ENCODE measurements at regions not wholly inside any gene's neighbourhood (a gene's known extent, or its start where the extent isn't known, plus 50 kb on each side); places are given as distances from the start of the nearest gene placed in this dataset.

DNA sequence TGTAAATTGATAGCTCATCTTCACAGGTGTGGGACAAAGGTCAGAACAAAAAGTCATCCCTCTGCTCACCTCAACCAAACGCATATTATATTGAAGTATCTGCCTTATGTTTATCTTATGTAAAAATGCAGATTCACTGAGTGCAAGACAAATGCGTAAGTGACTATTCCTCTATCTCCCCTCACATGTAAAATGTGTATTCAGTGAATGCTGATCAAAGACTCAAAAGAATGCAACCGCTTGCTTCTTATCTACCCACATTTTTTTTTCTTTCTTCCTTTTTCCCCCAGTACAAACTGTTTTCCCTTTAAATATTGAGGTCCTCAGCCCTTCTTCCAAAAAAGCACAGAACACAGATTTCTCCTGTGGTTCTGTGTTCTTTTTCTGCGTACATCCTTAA lies 1882.9 kb downstream of the NCAM2 start:
- no peaks in the 10 kb centered on the region for H3K36me3 ChIP-seq
- no peak overlapping the region for H3K27ac ChIP-seq
- no peak overlapping the region for H3K4me3 ChIP-seq
- WGBS (ENCODE audit: insufficient coverage, low coverage, low lambda C conversion rate, missing lambda C conversion rate): 32% methylated on average over 4 of the region's 4 CpGs
- H3K27me3 ChIP-seq: no peaks in the 10 kb centered on the region
- no peaks in the 10 kb centered on the region for H3K9me3 ChIP-seq
- H3K4me1 ChIP-seq: no peaks in the 10 kb centered on the region
- ATAC-seq (no peak), DNase-seq (no peak)
- intact Hi-C loops (cut with DNase I): no loop called here
- TF ChIP-seq, protein P1, sequence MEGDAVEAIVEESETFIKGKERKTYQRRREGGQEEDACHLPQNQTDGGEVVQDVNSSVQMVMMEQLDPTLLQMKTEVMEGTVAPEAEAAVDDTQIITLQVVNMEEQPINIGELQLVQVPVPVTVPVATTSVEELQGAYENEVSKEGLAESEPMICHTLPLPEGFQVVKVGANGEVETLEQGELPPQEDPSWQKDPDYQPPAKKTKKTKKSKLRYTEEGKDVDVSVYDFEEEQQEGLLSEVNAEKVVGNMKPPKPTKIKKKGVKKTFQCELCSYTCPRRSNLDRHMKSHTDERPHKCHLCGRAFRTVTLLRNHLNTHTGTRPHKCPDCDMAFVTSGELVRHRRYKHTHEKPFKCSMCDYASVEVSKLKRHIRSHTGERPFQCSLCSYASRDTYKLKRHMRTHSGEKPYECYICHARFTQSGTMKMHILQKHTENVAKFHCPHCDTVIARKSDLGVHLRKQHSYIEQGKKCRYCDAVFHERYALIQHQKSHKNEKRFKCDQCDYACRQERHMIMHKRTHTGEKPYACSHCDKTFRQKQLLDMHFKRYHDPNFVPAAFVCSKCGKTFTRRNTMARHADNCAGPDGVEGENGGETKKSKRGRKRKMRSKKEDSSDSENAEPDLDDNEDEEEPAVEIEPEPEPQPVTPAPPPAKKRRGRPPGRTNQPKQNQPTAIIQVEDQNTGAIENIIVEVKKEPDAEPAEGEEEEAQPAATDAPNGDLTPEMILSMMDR (IDR thresholded peaks at IDR 0.05): no peak
- TF ChIP-seq POLR2A (IDR thresholded peaks at IDR 0.05): no peak

DNA sequence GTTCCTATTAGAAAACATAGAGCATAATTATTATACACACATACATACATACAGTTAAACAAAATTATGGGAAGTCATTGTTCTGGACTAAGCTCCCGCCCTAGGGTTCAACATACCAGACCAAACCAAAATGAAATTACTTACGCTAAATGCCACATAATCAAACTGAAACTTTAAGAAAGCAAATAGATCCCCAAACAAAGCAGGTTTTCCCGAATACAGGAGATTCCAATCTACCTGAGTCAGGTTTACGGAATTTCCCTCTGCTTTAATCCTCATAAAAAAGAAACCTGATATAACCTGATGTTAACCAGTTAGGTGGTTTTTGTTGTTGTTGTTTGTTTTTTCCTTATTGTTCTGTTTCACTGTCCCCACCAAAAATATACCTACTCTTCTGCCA lies 1886.9 kb downstream of the NCAM2 start:
- Histone ChIP-seq H3K27me3 (no peaks in the 10 kb centered on the region), H3K9me3 (no peaks in the 10 kb centered on the region), H3K4me1 (no peaks in the 10 kb centered on the region), H3K27ac (no peak overlapping the region), H3K36me3 (no peaks in the 10 kb centered on the region), H3K4me3 (no peak overlapping the region)
- 39% methylated on average over 4 of the region's 4 CpGs for WGBS (ENCODE audit: insufficient coverage, low coverage, low lambda C conversion rate, missing lambda C conversion rate)
- no peak for ATAC-seq
- intact Hi-C loops (cut with DNase I): no loop called here
- no peak for TF ChIP-seq POLR2A (IDR thresholded peaks at IDR 0.05)
- TF ChIP-seq, protein P1 (IDR thresholded peaks at IDR 0.05): no peak
- DNase-seq: no peak

DNA sequence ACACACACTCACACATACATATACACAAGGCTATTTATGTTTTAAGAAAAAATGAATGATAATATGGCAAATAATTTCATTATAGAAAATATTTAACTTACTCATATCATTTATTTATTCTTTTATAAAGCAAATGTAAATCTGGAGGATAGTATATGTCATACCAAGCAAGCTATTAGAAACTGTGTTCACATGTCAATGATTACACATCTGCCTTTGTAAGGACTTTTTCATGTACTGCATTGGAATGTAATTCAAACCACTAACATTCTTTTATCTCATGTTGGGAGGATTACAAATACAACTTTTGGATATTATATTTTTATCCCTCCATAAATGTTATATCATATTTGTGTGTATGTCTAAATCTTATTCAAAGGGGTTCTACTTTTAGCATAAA lies 1887.4 kb downstream of the NCAM2 start:
- H3K36me3 ChIP-seq: no peaks in the 10 kb centered on the region
- H3K4me3 ChIP-seq: no peak overlapping the region
- H3K27me3 ChIP-seq: no peaks in the 10 kb centered on the region
- no peak for ATAC-seq
- H3K9me3 ChIP-seq: no peaks in the 10 kb centered on the region
- H3K27ac ChIP-seq: no peak overlapping the region
- H3K4me1 ChIP-seq: no peaks in the 10 kb centered on the region
- intact Hi-C loops (cut with DNase I): no loop called here
- no peak for DNase-seq
- TF ChIP-seq POLR2A (IDR thresholded peaks at IDR 0.05): no peak
- TF ChIP-seq, protein P1 (IDR thresholded peaks at IDR 0.05): no peak

DNA sequence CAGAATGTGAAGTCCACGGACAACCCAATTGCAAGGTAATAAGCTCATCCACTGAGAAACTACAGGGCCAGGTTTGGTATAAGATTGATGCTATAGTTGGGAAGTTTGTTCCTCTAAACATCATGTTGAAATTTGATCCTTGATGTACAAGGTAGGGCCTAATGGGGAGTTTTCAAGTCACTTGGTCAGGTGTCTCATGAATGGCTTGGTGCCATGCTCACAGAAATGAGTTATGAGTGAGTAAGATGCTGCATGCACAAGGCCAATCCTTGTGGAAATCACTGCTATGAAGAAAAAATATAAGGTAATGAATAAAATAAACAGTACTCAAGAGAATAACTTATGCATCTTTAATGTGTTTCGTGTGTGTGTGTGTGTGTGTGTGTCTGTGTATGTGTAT lies 1891.2 kb downstream of the NCAM2 start:
- Histone ChIP-seq H3K4me1 (no peaks in the 10 kb centered on the region), H3K27me3 (no peaks in the 10 kb centered on the region), H3K9me3 (no peaks in the 10 kb centered on the region), H3K4me3 (no peak overlapping the region), H3K27ac (no peak overlapping the region), H3K36me3 (no peaks in the 10 kb centered on the region)
- intact Hi-C loops (cut with DNase I): no loop called here
- DNase-seq (no peak), ATAC-seq (no peak)
- TF ChIP-seq POLR2A (IDR thresholded peaks at IDR 0.05): no peak
- TF ChIP-seq, protein P1 (IDR thresholded peaks at IDR 0.05): no peak
- WGBS (ENCODE audit: insufficient coverage, low coverage, low lambda C conversion rate, missing lambda C conversion rate): 41% methylated on average over 2 of the region's 2 CpGs

DNA sequence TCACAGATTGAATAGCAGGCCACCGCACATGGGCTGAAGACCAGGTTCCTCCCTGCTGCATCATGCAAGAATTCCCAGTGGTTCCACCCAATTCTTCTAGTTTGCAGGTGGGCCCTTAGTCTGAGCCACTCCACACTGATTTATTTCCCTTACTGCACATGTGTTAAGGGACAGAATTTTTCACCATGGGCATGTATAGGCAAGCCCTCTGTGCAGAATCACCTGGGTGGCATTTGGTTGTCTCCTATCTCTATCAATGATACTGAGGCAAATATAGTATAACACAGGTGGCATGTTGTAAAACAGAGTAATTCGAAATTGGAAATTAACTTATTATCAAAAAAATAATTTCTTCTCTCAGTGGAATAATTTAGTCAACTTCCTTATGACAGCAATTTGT lies 1892.4 kb downstream of the NCAM2 start:
- Histone ChIP-seq H3K9me3 (no peaks in the 10 kb centered on the region), H3K27ac (no peak overlapping the region), H3K36me3 (no peaks in the 10 kb centered on the region), H3K27me3 (no peaks in the 10 kb centered on the region), H3K4me3 (no peak overlapping the region), H3K4me1 (no peaks in the 10 kb centered on the region)
- TF ChIP-seq POLR2A (IDR thresholded peaks at IDR 0.05): no peak
- TF ChIP-seq, protein P1 (IDR thresholded peaks at IDR 0.05): no peak
- 20% methylated on average over 1 of the region's 2 CpGs for WGBS (ENCODE audit: insufficient coverage, low coverage, low lambda C conversion rate, missing lambda C conversion rate)
- no peak for ATAC-seq
- intact Hi-C loops (cut with DNase I): no loop called here
- DNase-seq: no peak

Data from right lobe of liver (tissue), 6 donors.